NB4 (cell line): ENCODE measurements at regions not wholly inside any gene's neighbourhood (a gene's known extent, or its start where the extent isn't known, plus 50 kb on each side); places are given as distances from the start of the nearest gene placed in this dataset.

Source experiments
- DNase-seq: peaks from one replicate; pipeline ENCODE4 v3.0.0; 2010; ENCODE audit warnings: low read depth
- H3K4me3 ChIP-seq: one replicate; pipeline ENCODE4 v1.5.1; 2011; ENCODE audit warnings: mild to moderate bottlenecking, low read depth, low read length, moderate library complexity
- MYC ChIP-seq: IDR thresholded peaks from 2 replicates; pipeline ENCODE4 v1.6.1; 2011; ENCODE audit warnings: low read depth, low read length
- POLR2A ChIP-seq: IDR thresholded peaks from 2 replicates; pipeline ENCODE4 v1.6.1; 2011; ENCODE audit warnings: mild to moderate bottlenecking; ENCODE audit not compliant: insufficient read length; ENCODE audit errors: extremely low read depth
- TF ChIP-seq, protein P1 (sequence below): IDR thresholded peaks from one replicate; pipeline ENCODE4 v1.5.1; 2012; ENCODE audit warnings: low read depth, low read length
- TF ChIP-seq, protein P2 (sequence below): IDR thresholded peaks from 2 replicates; pipeline ENCODE4 v1.6.1; 2011; ENCODE audit warnings: low read depth, low read length

DNA sequence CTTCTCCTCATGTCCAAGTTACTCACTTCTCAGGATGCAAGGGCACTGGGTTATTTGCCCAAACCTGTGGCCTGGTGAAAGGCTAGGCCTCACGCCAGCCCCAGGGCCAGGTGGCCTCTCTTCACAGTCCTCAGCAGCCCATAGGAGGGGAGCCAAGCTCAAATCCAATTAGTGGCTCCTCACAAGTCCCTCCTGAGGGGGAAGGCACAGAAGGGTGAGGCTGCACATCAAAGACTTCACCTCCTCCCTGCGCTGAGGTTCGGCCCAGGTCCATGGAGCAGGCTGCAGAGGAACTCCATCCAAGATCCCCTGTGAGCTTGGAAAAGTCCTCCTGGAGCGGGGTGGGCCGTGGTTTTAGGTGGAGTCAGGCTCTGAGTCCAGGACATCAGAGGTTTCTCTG, 320.0 kb downstream of the FOXL1 start:
- no peak for DNase-seq
- H3K4me3 ChIP-seq, result no peak overlapping the region
- TF ChIP-seq, protein P1, sequence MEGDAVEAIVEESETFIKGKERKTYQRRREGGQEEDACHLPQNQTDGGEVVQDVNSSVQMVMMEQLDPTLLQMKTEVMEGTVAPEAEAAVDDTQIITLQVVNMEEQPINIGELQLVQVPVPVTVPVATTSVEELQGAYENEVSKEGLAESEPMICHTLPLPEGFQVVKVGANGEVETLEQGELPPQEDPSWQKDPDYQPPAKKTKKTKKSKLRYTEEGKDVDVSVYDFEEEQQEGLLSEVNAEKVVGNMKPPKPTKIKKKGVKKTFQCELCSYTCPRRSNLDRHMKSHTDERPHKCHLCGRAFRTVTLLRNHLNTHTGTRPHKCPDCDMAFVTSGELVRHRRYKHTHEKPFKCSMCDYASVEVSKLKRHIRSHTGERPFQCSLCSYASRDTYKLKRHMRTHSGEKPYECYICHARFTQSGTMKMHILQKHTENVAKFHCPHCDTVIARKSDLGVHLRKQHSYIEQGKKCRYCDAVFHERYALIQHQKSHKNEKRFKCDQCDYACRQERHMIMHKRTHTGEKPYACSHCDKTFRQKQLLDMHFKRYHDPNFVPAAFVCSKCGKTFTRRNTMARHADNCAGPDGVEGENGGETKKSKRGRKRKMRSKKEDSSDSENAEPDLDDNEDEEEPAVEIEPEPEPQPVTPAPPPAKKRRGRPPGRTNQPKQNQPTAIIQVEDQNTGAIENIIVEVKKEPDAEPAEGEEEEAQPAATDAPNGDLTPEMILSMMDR, result no peak
- no peak for TF ChIP-seq MYC

DNA sequence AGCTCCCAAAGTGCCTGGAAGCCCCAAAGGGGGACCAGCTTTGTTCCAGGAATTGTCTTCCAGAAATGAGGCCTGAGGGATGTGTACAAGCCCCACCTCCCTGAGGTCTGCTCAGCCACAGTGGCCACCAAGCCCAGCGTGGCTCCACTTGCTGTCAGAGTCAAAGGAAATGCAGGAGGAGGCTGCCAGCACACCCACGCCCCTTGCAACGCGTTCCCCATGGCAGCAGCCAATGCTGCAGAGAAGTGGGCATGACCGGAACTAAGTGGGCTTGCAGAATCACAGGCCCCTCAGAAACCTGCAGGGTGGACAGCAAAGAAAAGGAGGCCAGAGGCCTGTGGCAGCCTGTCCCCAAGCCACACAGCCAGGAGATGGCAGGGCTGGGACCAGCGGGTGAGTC, 320.8 kb downstream of the FOXL1 start:
- DNase-seq, result no peak
- TF ChIP-seq, protein P2, sequence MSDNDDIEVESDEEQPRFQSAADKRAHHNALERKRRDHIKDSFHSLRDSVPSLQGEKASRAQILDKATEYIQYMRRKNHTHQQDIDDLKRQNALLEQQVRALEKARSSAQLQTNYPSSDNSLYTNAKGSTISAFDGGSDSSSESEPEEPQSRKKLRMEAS, result no peak
- no peak for TF ChIP-seq MYC
- no peak for TF ChIP-seq POLR2A
- TF ChIP-seq, protein P1, result no peak
- no peak overlapping the region for H3K4me3 ChIP-seq

DNA sequence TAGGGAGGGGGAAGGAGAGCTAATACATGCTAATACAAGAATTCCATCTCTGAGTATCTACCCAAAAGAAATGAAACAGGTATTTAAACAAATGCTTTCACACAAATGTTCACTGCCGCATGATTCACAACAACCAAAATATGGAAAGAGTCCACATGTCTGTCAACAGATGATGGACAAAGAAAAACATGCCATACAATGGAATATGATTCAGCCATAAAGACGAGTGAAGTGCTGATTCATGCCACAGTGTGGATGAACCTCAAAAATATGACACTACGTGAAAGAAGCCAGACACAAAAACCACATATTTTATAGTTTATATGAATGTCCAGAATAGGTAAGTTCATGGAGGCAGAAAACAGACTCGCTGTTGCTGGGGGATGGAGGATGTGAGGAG, 321.4 kb downstream of the FOXL1 start:
- TF ChIP-seq MYC, result no peak
- TF ChIP-seq, protein P2, result no peak
- TF ChIP-seq POLR2A, result no peak
- TF ChIP-seq, protein P1, result no peak
- no peak overlapping the region for H3K4me3 ChIP-seq
- no peak for DNase-seq

DNA sequence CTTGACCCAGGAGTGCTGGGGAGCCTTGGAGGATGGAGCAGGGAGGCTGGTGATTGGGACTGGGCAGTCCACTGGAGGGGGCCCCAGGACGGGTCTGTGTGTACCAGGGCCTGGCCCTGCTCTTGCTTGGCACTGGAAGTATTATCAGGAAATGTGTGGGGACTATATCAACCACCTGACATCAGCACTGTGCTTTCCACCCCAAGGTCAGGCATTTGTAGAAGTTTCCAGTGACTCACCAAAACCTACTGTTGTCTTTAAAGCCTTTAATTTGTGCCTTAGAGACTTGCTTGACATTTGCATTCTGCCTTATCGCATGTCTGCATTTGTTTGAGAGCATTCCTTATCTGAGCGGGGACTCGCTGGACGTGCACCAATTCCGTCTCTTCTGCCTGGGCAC, 323.1 kb downstream of the FOXL1 start:
- TF ChIP-seq, protein P2, result no peak
- TF ChIP-seq, protein P1, result no peak
- no peak for TF ChIP-seq MYC
- TF ChIP-seq POLR2A, result no peak
- DNase-seq, result no peak
- no peak overlapping the region for H3K4me3 ChIP-seq

DNA sequence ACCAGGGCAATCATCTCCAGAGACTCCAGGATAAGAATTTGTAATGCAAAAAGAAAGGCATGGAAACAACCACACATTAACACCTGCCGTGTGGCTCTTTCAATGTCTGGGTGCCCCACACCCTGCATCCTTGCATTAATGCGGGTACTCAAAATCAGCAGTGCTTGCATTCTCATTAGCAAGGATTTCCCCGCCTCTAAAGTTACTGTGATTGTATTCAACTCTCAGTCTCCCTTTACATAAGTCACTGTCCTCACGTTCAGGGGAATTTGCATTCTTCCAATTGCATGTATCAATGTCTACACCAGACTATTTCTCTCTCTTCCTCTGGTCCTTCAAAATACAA, 324.3 kb downstream of the FOXL1 start:
- no peak overlapping the region for H3K4me3 ChIP-seq
- TF ChIP-seq POLR2A (no peak), MYC (no peak)
- TF ChIP-seq, protein P2, result no peak
- TF ChIP-seq, protein P1, result no peak
- no peak for DNase-seq

DNA sequence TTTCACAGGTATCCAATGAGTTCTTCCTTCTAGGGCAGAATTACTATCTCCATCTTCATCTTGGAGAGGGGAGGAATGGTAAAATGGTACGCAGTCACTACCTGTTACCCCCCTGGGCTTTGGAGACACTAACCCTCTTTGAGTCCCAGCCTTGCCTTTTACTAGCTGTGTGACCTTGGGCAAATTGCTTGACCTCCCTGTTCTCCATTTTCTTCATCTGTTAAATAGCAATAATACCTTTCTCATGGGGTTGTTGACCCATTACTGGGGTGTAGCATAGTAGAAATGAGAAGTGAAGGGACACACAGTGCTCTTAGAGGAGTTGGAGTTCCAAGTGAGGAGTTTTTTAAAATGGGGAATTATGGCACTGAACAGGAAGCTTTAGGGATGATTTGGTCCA, 324.7 kb downstream of the FOXL1 start:
- no peak for DNase-seq
- no peak overlapping the region for H3K4me3 ChIP-seq
- TF ChIP-seq, protein P2, result no peak
- TF ChIP-seq POLR2A (no peak), MYC (no peak)
- TF ChIP-seq, protein P1, result no peak
